Spleen (tissue), 11 donors: ENCODE measurements at regions not wholly inside any gene's neighbourhood (a gene's known extent, or its start where the extent isn't known, plus 50 kb on each side); places are given as distances from the start of the nearest gene placed in this dataset.
A peak's percentile ranks its signal among the peaks of the same experiment; 100 is the strongest.

ENCODE experiments used
- DNase-seq: peaks from one replicate; pipeline ENCODE4 v3.0.0-alpha.2; 2020
- H3K27ac ChIP-seq, 8 donors: fragments of 200-600 bp; sonication (generic) in 7 of 8; 1 replicate in 4 of 8; 2 replicates in 4 of 8; pipeline versions ENCODE4 v1.5.0 to v1.8.0; 2016 to 2021; ENCODE audit warnings: inconsistent platforms in 4 of 8, mild to moderate bottlenecking in 4 of 8, moderate library complexity in 1 of 8
- H3K27me3 ChIP-seq, 7 donors: fragments of 200-600 bp; sonication (generic) in 6 of 7; replicated peaks in 1 of 7; 1 replicate in 4 of 7; 2 replicates in 3 of 7; pipeline versions ENCODE4 v1.5.0 to v1.8.0; 2016 to 2021; ENCODE audit warnings: inconsistent platforms in 3 of 7, mild to moderate bottlenecking in 1 of 7
- H3K36me3 ChIP-seq, 6 donors: fragments of 200-600 bp; sonication (generic) in 5 of 6; 1 replicate in 4 of 6; 2 replicates in 2 of 6; pipeline versions ENCODE4 v1.5.0 to v1.8.0; 2016 to 2021; ENCODE audit warnings: inconsistent platforms in 2 of 6
- H3K4me1 ChIP-seq, 6 donors: fragments of 200-600 bp; sonication (generic) in 5 of 6; 1 replicate in 3 of 6; 2 replicates in 3 of 6; pipeline versions ENCODE4 v1.5.0 to v1.8.0; 2016 to 2021; ENCODE audit warnings: inconsistent platforms in 3 of 6
- H3K4me3 ChIP-seq, 8 donors: fragments of 200-600 bp; sonication (generic) in 7 of 8; 1 replicate in 4 of 8; 2 replicates in 4 of 8; pipeline versions ENCODE4 v1.5.0 to v1.8.0; 2016 to 2021; ENCODE audit warnings: inconsistent platforms in 4 of 8, mild to moderate bottlenecking in 4 of 8, moderate library complexity in 2 of 8
- H3K9me3 ChIP-seq, 8 donors: fragments of 200-600 bp; sonication (generic) in 7 of 8; 1 replicate in 4 of 8; 2 replicates in 4 of 8; pipeline versions ENCODE4 v1.5.0 to v1.8.0; 2016 to 2021; ENCODE audit warnings: inconsistent platforms in 4 of 8
- CTCF ChIP-seq, 11 experiments: fragments of 200-600 bp in 7 of 11; fragments of 450-650 bp in 4 of 11; sonication (generic) in 4 of 11; IDR thresholded peaks in 8 of 11; conservative IDR thresholded peaks in 3 of 11; 1 replicate in 7 of 11; 2 replicates in 4 of 11; pipeline versions ENCODE4 v1.4.0 to v1.8.0; 2016 to 2021; ENCODE audit warnings: antibody characterized with exemption in 11 of 11, inconsistent platforms in 4 of 11, mild to moderate bottlenecking in 1 of 11
- POLR2A ChIP-seq, 3 donors: fragments of 450-650 bp; IDR thresholded peaks; one replicate each; pipeline ENCODE4 v1.5.1; 2017; ENCODE audit warnings: antibody characterized with exemption in 3 of 3, mild to moderate bottlenecking in 1 of 3
- POLR2AphosphoS5 ChIP-seq, 3 donors: sonication (generic); formaldehyde crosslinking; IDR thresholded peaks; one replicate each; pipeline ENCODE4 v1.5.1; 2017; ENCODE audit warnings: antibody characterized with exemption in 3 of 3
- WGBS, 5 donors: extraction: QIAGEN DNeasy Blood & Tissue Kit in 3 of 5; methylation state at CpG; one replicate each; pipeline versions ENCODE4 v1.1.5 to v1.1.7; 2013 to 2018; 5-methylcytosine and 5-hydroxymethylcytosine counted together
- intact Hi-C: fragments of 100-400 bp; cut with DNase I; formaldehyde crosslinking; loops from one replicate; pipeline ENCODE4 v1.15.0; 2023; ENCODE audit warnings: low total_unique reads
- donor health status: healthy with polysubstance abuse.
- donor health status: DM: no; HTN: no; CAD: no; lungs with moderate emphysema.
- donor health status: DM: no; HTN: no; CAD: no.
- donor health status: Bipolar disorder and iron deficiency.
- donor health status: healthy.
- donor health status: DM: no; HTN: no; CAD: no.
- donor health status: DM: yes; HTN: yes; CAD: no.

- H3K9me3 ChIP-seq, result peaks cover 0 to 9% (median 3%) of the 10 kb centered on the region in 8 donors
- TF ChIP-seq CTCF (IDR thresholded peaks at IDR 0.05 in 8 of 11, conservative IDR thresholded peaks at IDR 0.05 in 3 of 11) (no peak), POLR2A (IDR thresholded peaks at IDR 0.05) (no peak), POLR2AphosphoS5 (IDR thresholded peaks at IDR 0.05) (no peak)
- no peaks in the 10 kb centered on the region for H3K4me1 ChIP-seq
- H3K27ac ChIP-seq, result no peak overlapping the region
- peaks cover 0 to 25% (median 0%) of the 10 kb centered on the region in 7 donors for H3K27me3 ChIP-seq
- DNase-seq, result no peak
- H3K4me3 ChIP-seq, result no peak overlapping the region
- intact Hi-C loops, result loop anchor here (10.0 kb wide), 1 partner anchor 140 kb away; no protein-coding TSS in a partner anchor
- 76 to 92% (median 83%) methylated on average over 3 of the region's 3 CpGs for WGBS, 5 donors
- H3K36me3 ChIP-seq, result no peaks in the 10 kb centered on the region
Measured at GRCh38 chr1:22275167-22275566, 132.3 kb upstream of the WNT4 start.

GRCh38 chr1:22275626-22276395 lies 132.9 kb upstream of the WNT4 start:
- peak in 10 of 11 experiments; percentile 54 to 90 (median 78) for TF ChIP-seq CTCF (IDR thresholded peaks at IDR 0.05 in 8 of 11, conservative IDR thresholded peaks at IDR 0.05 in 3 of 11)
- no peak for TF ChIP-seq POLR2A (IDR thresholded peaks at IDR 0.05)
- TF ChIP-seq POLR2AphosphoS5 (IDR thresholded peaks at IDR 0.05), result peak in 1 of 3 donors; percentile 19
- Histone ChIP-seq H3K4me3 (no peak overlapping the region), H3K9me3 (peaks cover 0 to 14% (median 9%) of the 10 kb centered on the region in 8 donors), H3K27me3 (peaks cover 0 to 28% (median 0%) of the 10 kb centered on the region in 7 donors), H3K27ac (no peak overlapping the region), H3K36me3 (no peaks in the 10 kb centered on the region), H3K4me1 (no peaks in the 10 kb centered on the region)
- WGBS, 5 donors, result 26 to 38% (median 37%) methylated on average over 13 to 16 of the region's 16 CpGs
- DNase-seq, result no peak
- intact Hi-C loops, result loop anchor here (10.0 kb wide), 1 partner anchor 141 kb away; no protein-coding TSS in a partner anchor

GRCh38 chr1:22276396-22276748 lies 133.5 kb upstream of the WNT4 start:
- Histone ChIP-seq H3K27me3 (peaks cover 0 to 28% (median 0%) of the 10 kb centered on the region in 7 donors), H3K27ac (no peak overlapping the region), H3K4me3 (no peak overlapping the region), H3K36me3 (no peaks in the 10 kb centered on the region), H3K9me3 (peaks cover 0 to 14% (median 9%) of the 10 kb centered on the region in 8 donors), H3K4me1 (no peaks in the 10 kb centered on the region)
- no peak for TF ChIP-seq CTCF (IDR thresholded peaks at IDR 0.05 in 8 of 11, conservative IDR thresholded peaks at IDR 0.05 in 3 of 11)
- no peak for TF ChIP-seq POLR2A (IDR thresholded peaks at IDR 0.05)
- no peak for TF ChIP-seq POLR2AphosphoS5 (IDR thresholded peaks at IDR 0.05)
- no peak for DNase-seq
- WGBS, 5 donors, result 67 to 89% (median 73%) methylated on average over 1 of the region's 1 CpG
- intact Hi-C loops, result loop anchor here (10.0 kb wide), 1 partner anchor 142 kb away; no protein-coding TSS in a partner anchor

- Histone ChIP-seq H3K4me1 (no peaks in the 10 kb centered on the region), H3K36me3 (no peaks in the 10 kb centered on the region), H3K4me3 (no peak overlapping the region), H3K27me3 (peaks cover 0 to 34% (median 0%) of the 10 kb centered on the region in 7 donors), H3K27ac (no peak overlapping the region), H3K9me3 (peaks cover 0 to 14% (median 9%) of the 10 kb centered on the region in 8 donors)
- no peak for TF ChIP-seq CTCF (IDR thresholded peaks at IDR 0.05 in 8 of 11, conservative IDR thresholded peaks at IDR 0.05 in 3 of 11)
- TF ChIP-seq POLR2AphosphoS5 (IDR thresholded peaks at IDR 0.05), result no peak
- TF ChIP-seq POLR2A (IDR thresholded peaks at IDR 0.05), result no peak
- intact Hi-C loops, result loop anchor here (10.0 kb wide), 1 partner anchor 143 kb away; no protein-coding TSS in a partner anchor
- no peak for DNase-seq
- 67 to 91% (median 84%) methylated on average over 9 to 10 of the region's 10 CpGs for WGBS, 5 donors
Measured at GRCh38 chr1:22277662-22278061, 134.8 kb upstream of the WNT4 start.
